H1 (cell line): ENCODE measurements at regions not wholly inside any gene's neighbourhood (a gene's known extent, or its start where the extent isn't known, plus 50 kb on each side); places are given as distances from the start of the nearest gene placed in this dataset.

ENCODE experiments used
- CTCF ChIA-PET: fragments of 300-600 bp; sonication (Branson Sonifier 250); formaldehyde crosslinking; loops from one replicate; lab custom pipeline; 2021; ENCODE audit not compliant: partially characterized antibody; lab: Charles Lee
- POLR2A ChIA-PET: fragments of 300-600 bp; sonication (Branson Sonifier 250); formaldehyde crosslinking; loops from one replicate; lab custom pipeline; 2021; ENCODE audit warnings: inconsistent platforms; ENCODE audit not compliant: partially characterized antibody; lab: Charles Lee
- DNase-seq, 2 experiments: peaks; one replicate each; pipeline versions ENCODE4 v3.0.0 to v3.0.0-alpha.2; 2010 to 2022; ENCODE audit warnings: low spot score in 2 of 2, low read depth in 1 of 2, mixed read lengths in 1 of 2
- FAIRE-seq: peaks from 2 replicates; lab custom pipeline; 2011; peaks lifted over from hg19 to GRCh38; lab: Jason Lieb, UNC
- H2AFZ ChIP-seq: 2 replicates; pipeline ENCODE4 v1.8.1; 2012; ENCODE audit warnings: low read length, inconsistent platforms
- H2AK5ac ChIP-seq: 2 replicates; pipeline ENCODE4 v1.6.1; 2013; ENCODE audit warnings: low read depth, low read length
- H2BK120ac ChIP-seq: replicated peaks from 2 replicates; pipeline ENCODE3; 2013; ENCODE audit warnings: low read depth, low read length, inconsistent platforms
- H2BK12ac ChIP-seq: 2 replicates; pipeline ENCODE4 v1.6.1; 2013; ENCODE audit warnings: low read depth, low read length
- H2BK15ac ChIP-seq: 2 replicates; pipeline ENCODE4 v1.6.1; 2013; ENCODE audit warnings: low read length
- H2BK20ac ChIP-seq: 2 replicates; pipeline ENCODE4 v1.6.1; 2013; ENCODE audit warnings: low read length
- H2BK5ac ChIP-seq: 2 replicates; pipeline ENCODE4 v1.6.1; 2013; ENCODE audit warnings: low read depth, low read length
- H3K14ac ChIP-seq: 2 replicates; pipeline ENCODE4 v1.6.1; 2013; ENCODE audit warnings: inconsistent platforms; ENCODE audit not compliant: insufficient read length
- H3K18ac ChIP-seq: 2 replicates; pipeline ENCODE4 v1.6.1; 2013; ENCODE audit warnings: low read length; ENCODE audit errors: extremely low read depth
- H3K23ac ChIP-seq: 2 replicates; pipeline ENCODE4 v1.6.1; 2013; ENCODE audit warnings: inconsistent platforms; ENCODE audit not compliant: insufficient read length
- H3K23me2 ChIP-seq: 2 replicates; pipeline ENCODE4 v1.6.1; 2013; ENCODE audit warnings: low read depth, low read length
- H3K27ac ChIP-seq: 2 replicates; pipeline ENCODE4 v1.6.1; 2011; ENCODE audit warnings: low read depth, low read length, inconsistent platforms
- H3K27me3 ChIP-seq, 4 experiments: replicated peaks in 1 of 4; 1 replicate in 1 of 4; 2 replicates in 3 of 4; pipeline versions ENCODE4 v1.6.1 to v1.8.1; 2011 to 2013; ENCODE audit warnings: low read length in 3 of 4, mild to moderate bottlenecking in 3 of 4, inconsistent platforms in 2 of 4, mixed read lengths in 2 of 4, moderate library complexity in 1 of 4; ENCODE audit not compliant: control insufficient read depth in 3 of 4, insufficient read depth in 3 of 4; ENCODE audit errors: extremely low read depth in 1 of 4
- H3K36me3 ChIP-seq, 4 experiments: 2 replicates each; pipeline versions ENCODE4 v1.6.1 to v1.8.1; 2011 to 2013; ENCODE audit warnings: mild to moderate bottlenecking in 4 of 4, low read length in 3 of 4, moderate library complexity in 2 of 4, control low read depth in 1 of 4, inconsistent platforms in 1 of 4; ENCODE audit not compliant: insufficient read depth in 4 of 4, control insufficient read depth in 2 of 4
- H3K4ac ChIP-seq: replicated peaks from 2 replicates; pipeline ENCODE3; 2013; ENCODE audit warnings: low read length, low read depth, mixed read lengths, inconsistent platforms; ENCODE audit not compliant: insufficient read length
- H3K4me1 ChIP-seq, 4 experiments: replicated peaks in 1 of 4; 1 replicate in 1 of 4; 2 replicates in 3 of 4; pipeline versions ENCODE4 v1.6.1 to v1.8.1; 2011 to 2013; ENCODE audit warnings: low read length in 3 of 4, inconsistent platforms in 2 of 4, mixed read lengths in 1 of 4; ENCODE audit not compliant: insufficient read depth in 4 of 4, control insufficient read depth in 3 of 4
- H3K4me2 ChIP-seq, 2 experiments: 2 replicates each; pipeline versions ENCODE4 v1.6.1 to v1.8.1; 2011 to 2013; ENCODE audit warnings: low read depth in 2 of 2, low read length in 2 of 2, control low read depth in 1 of 2, inconsistent platforms in 1 of 2, mild to moderate bottlenecking in 1 of 2; ENCODE audit not compliant: insufficient read depth in 1 of 2
- H3K4me3 ChIP-seq, 4 experiments: fragments of 200-600, 300-600 bp in 1 of 4; sonication (generic), shearing (Covaris generic), sonication (Bioruptor Twin) in 1 of 4; 2 replicates each; pipeline versions ENCODE4 v1.5.1 to v1.8.1; 2011 to 2016; ENCODE audit warnings: low read length in 4 of 4, low read depth in 3 of 4, control low read depth in 2 of 4, inconsistent platforms in 2 of 4, mild to moderate bottlenecking in 2 of 4, mixed read lengths in 1 of 4, moderate library complexity in 1 of 4; ENCODE audit not compliant: insufficient read depth in 2 of 4; ENCODE audit errors: extremely low read depth in 1 of 4
- H3K56ac ChIP-seq: replicated peaks from 2 replicates; pipeline ENCODE3; 2013; ENCODE audit warnings: low read depth, mild to moderate bottlenecking, mixed read lengths, low read length, inconsistent platforms; ENCODE audit not compliant: insufficient read length
- H3K79me1 ChIP-seq: 2 replicates; pipeline ENCODE4 v1.6.1; 2013; ENCODE audit warnings: low read depth, low read length, control low read depth
- H3K79me2 ChIP-seq, 2 experiments: 2 replicates each; pipeline versions ENCODE4 v1.6.1 to v1.8.1; 2012 to 2013; ENCODE audit warnings: low read length in 2 of 2, mild to moderate bottlenecking in 2 of 2, inconsistent platforms in 1 of 2; ENCODE audit not compliant: insufficient read depth in 2 of 2, control insufficient read depth in 1 of 2
- H3K9ac ChIP-seq, 4 experiments: replicated peaks in 1 of 4; 1 replicate in 1 of 4; 2 replicates in 3 of 4; pipeline versions ENCODE4 v1.6.1 to v1.8.1; 2011 to 2013; ENCODE audit warnings: low read depth in 3 of 4, low read length in 3 of 4, control low read depth in 2 of 4, mild to moderate bottlenecking in 2 of 4, moderate library complexity in 2 of 4, inconsistent platforms in 1 of 4; ENCODE audit errors: extremely low read depth in 1 of 4
- H3K9me3 ChIP-seq, 2 experiments: 2 replicates each; pipeline versions ENCODE4 v1.6.1 to v1.8.1; 2012 to 2013; ENCODE audit warnings: mild to moderate bottlenecking in 2 of 2, moderate library complexity in 2 of 2, control low read depth in 1 of 2, inconsistent platforms in 1 of 2, low read depth in 1 of 2, low read length in 1 of 2, mixed read lengths in 1 of 2; ENCODE audit not compliant: insufficient read depth in 2 of 2
- H4K20me1 ChIP-seq, 2 experiments: replicated peaks in 1 of 2; 2 replicates each; pipeline versions ENCODE3 to v1.8.1; 2011 to 2013; ENCODE audit warnings: inconsistent platforms in 2 of 2, low read length in 2 of 2, mild to moderate bottlenecking in 1 of 2; ENCODE audit not compliant: insufficient read depth in 2 of 2, control insufficient read depth in 1 of 2
- H4K5ac ChIP-seq: 2 replicates; pipeline ENCODE4 v1.6.1; 2013; ENCODE audit warnings: low read length, low read depth, mixed read lengths, inconsistent platforms; ENCODE audit not compliant: insufficient read length
- H4K8ac ChIP-seq: 2 replicates; pipeline ENCODE4 v1.8.0; 2013; ENCODE audit warnings: mild to moderate bottlenecking, moderate library complexity, low read length, inconsistent platforms; ENCODE audit not compliant: insufficient read depth; ENCODE audit errors: extremely low read depth
- H4K91ac ChIP-seq: replicated peaks from 2 replicates; pipeline ENCODE3; 2013; ENCODE audit warnings: low read length, mixed read lengths, inconsistent platforms; ENCODE audit not compliant: insufficient read length
- BCL11A ChIP-seq, 2 experiments: IDR thresholded peaks; one replicate each; pipeline ENCODE4 v1.6.1; 2011; ENCODE audit warnings: low read depth in 2 of 2, low read length in 2 of 2, mild to moderate bottlenecking in 2 of 2
- EGR1 ChIP-seq: IDR thresholded peaks from 2 replicates; pipeline ENCODE4 v1.6.1; 2011; ENCODE audit warnings: low read depth, low read length, borderline replicate concordance
- EP300 ChIP-seq, 2 experiments: IDR thresholded peaks; 1 replicate in 1 of 2; 2 replicates in 1 of 2; pipeline ENCODE4 v1.6.1; 2011 to 2012; ENCODE audit warnings: low read depth in 2 of 2, low read length in 2 of 2, mild to moderate bottlenecking in 2 of 2, borderline replicate concordance in 1 of 2, inconsistent platforms in 1 of 2, moderate library complexity in 1 of 2
- GABPA ChIP-seq: IDR thresholded peaks from 2 replicates; pipeline ENCODE4 v1.6.1; 2011; ENCODE audit warnings: mild to moderate bottlenecking, low read length, moderate library complexity, borderline replicate concordance; ENCODE audit not compliant: insufficient read depth
- GTF2F1 ChIP-seq: IDR thresholded peaks from 2 replicates; pipeline ENCODE4 v1.6.1; 2012; ENCODE audit warnings: low read depth, low read length, improper control_type of control experiment, borderline replicate concordance
- HDAC2 ChIP-seq, 2 experiments: fragments of 300-600 bp in 1 of 2; sonication (generic) in 1 of 2; IDR thresholded peaks; 2 replicates each; pipeline ENCODE4 v1.6.1; 2011 to 2012; ENCODE audit warnings: low read depth in 2 of 2, low read length in 2 of 2, mild to moderate bottlenecking in 2 of 2, moderate library complexity in 2 of 2, borderline replicate concordance in 1 of 2, inconsistent platforms in 1 of 2
- POU5F1 ChIP-seq: IDR thresholded peaks from 2 replicates; pipeline ENCODE4 v1.6.1; 2011; ENCODE audit warnings: low read depth, mild to moderate bottlenecking, low read length, moderate library complexity
- RNF2 ChIP-seq: fragments of 200-900, 300-1000 bp; sonication (generic); IDR thresholded peaks from 2 replicates; pipeline ENCODE4 v1.7.1; 2016; ENCODE audit warnings: borderline replicate concordance, low read depth, mild to moderate bottlenecking, antibody characterized with exemption, low read length; ENCODE audit not compliant: poor library complexity, severe bottlenecking; ENCODE audit errors: missing control alignments
- SIX5 ChIP-seq: IDR thresholded peaks from 2 replicates; pipeline ENCODE4 v1.6.1; 2011; ENCODE audit warnings: mild to moderate bottlenecking, low read depth, low read length
- SP2 ChIP-seq: IDR thresholded peaks from 2 replicates; pipeline ENCODE4 v1.6.1; 2012; ENCODE audit warnings: mild to moderate bottlenecking, low read length, inconsistent platforms
- TAF7 ChIP-seq: optimal IDR thresholded peaks from 2 replicates; pipeline ENCODE3; 2011; ENCODE audit warnings: low read depth, mild to moderate bottlenecking, inconsistent platforms, low read length, moderate library complexity, borderline replicate concordance
- WGBS, 2 experiments: shearing (Covaris generic) in 1 of 2; methylation state at CpG; one replicate each; pipeline versions ENCODE4 v1.1.6 to v1.1.7; 2013 to 2015; ENCODE audit warnings: low lambda C conversion rate in 2 of 2, mixed read lengths in 2 of 2, inconsistent platforms in 1 of 2, low coverage in 1 of 2, missing lambda C conversion rate in 1 of 2; ENCODE audit not compliant: insufficient replicate concordance in 2 of 2, insufficient coverage in 1 of 2, insufficient read length in 1 of 2; ENCODE audit errors: extremely low coverage in 1 of 2, missing lambda C conversion rate in 1 of 2; 5-methylcytosine and 5-hydroxymethylcytosine counted together
- TF ChIP-seq, protein P1 (sequence below): IDR thresholded peaks from 2 replicates; pipeline ENCODE4 v1.6.1; 2012; ENCODE audit warnings: low read length, inconsistent platforms

DNA sequence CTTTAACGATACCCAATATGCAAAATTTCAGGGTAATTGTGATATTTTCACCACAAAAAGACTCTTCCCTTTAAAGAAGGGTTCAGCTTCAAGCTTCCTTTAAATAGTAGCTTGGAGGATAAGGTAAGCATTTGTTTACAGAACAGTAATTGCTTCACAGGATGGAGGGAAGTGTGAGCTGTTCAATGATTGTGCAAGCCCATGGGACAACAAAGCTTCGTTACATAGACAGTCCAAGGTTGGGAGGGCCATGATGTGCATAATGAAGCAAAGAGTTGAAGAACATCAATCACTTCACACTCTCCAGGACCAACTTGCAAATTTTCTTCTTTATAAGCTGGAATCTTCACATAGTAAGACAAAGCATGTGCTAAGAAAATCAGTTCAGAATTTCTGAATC, 145.0 kb upstream of the ASIC2 start:
- H3K4me3 ChIP-seq, result no peak overlapping the region
- ChIA-PET CTCF (interaction anchor here (0.9 kb wide), 2 partner anchors 82 to 178 kb away, joined by 3 read pairs; no protein-coding TSS in a partner anchor), POLR2A (no interaction called here)
- H2BK15ac ChIP-seq, result no peak overlapping the region
- no peak overlapping the region for H4K5ac ChIP-seq
- H3K23ac ChIP-seq, result no peak overlapping the region
- no peak overlapping the region for H2BK120ac ChIP-seq
- no peaks in the 10 kb centered on the region for H3K79me1 ChIP-seq
- H3K9ac ChIP-seq, result no peak overlapping the region
- H3K23me2 ChIP-seq, result no peaks in the 10 kb centered on the region
- H4K8ac ChIP-seq, result no peak overlapping the region
- peaks cover 0 to 3% of the 10 kb centered on the region in 2 experiments; a peak in 2 of 4 replicates for H3K9me3 ChIP-seq
- H2BK12ac ChIP-seq, result no peak overlapping the region
- no peak for DNase-seq
- H2BK20ac ChIP-seq, result no peak overlapping the region
- no peak overlapping the region for H4K91ac ChIP-seq
- no peak overlapping the region for H3K4me2 ChIP-seq
- H4K20me1 ChIP-seq, result no peaks in the 10 kb centered on the region
- H3K56ac ChIP-seq, result no peak overlapping the region
- WGBS, 2 experiments, result 100% methylated on average over 2 of the region's 2 CpGs; no CpG with 5 or more reads in 1 of the 2 experiments
- no peaks in the 10 kb centered on the region for H3K36me3 ChIP-seq
- H3K79me2 ChIP-seq, result no peaks in the 10 kb centered on the region
- no peak overlapping the region for H3K4ac ChIP-seq
- no peak for FAIRE-seq
- no peak overlapping the region for H3K14ac ChIP-seq
- H2AK5ac ChIP-seq, result no peak overlapping the region
- no peaks in the 10 kb centered on the region for H3K4me1 ChIP-seq
- H3K27me3 ChIP-seq, result no peaks in the 10 kb centered on the region
- no peak overlapping the region for H3K27ac ChIP-seq
- no peak overlapping the region for H3K18ac ChIP-seq
- no peak overlapping the region for H2AFZ ChIP-seq
- no peak overlapping the region for H2BK5ac ChIP-seq
- TF ChIP-seq GTF2F1, result no peak
- TF ChIP-seq SIX5, result no peak
- TF ChIP-seq SP2, result no peak
- no peak for TF ChIP-seq RNF2
- TF ChIP-seq, protein P1, sequence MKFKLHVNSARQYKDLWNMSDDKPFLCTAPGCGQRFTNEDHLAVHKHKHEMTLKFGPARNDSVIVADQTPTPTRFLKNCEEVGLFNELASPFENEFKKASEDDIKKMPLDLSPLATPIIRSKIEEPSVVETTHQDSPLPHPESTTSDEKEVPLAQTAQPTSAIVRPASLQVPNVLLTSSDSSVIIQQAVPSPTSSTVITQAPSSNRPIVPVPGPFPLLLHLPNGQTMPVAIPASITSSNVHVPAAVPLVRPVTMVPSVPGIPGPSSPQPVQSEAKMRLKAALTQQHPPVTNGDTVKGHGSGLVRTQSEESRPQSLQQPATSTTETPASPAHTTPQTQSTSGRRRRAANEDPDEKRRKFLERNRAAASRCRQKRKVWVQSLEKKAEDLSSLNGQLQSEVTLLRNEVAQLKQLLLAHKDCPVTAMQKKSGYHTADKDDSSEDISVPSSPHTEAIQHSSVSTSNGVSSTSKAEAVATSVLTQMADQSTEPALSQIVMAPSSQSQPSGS, result no peak
- no peak for TF ChIP-seq EP300 (IDR thresholded peaks at IDR 0.05; ENCODE audit: borderline replicate concordance in 1 of 2, low read depth in 2 of 2, low read length in 2 of 2)
- TF ChIP-seq POU5F1, result no peak
- no peak for TF ChIP-seq GABPA
- TF ChIP-seq EGR1, result no peak
- no peak for TF ChIP-seq HDAC2 (IDR thresholded peaks at IDR 0.05; ENCODE audit: borderline replicate concordance in 1 of 2, low read depth in 2 of 2, low read length in 2 of 2)
- TF ChIP-seq BCL11A (IDR thresholded peaks at IDR 0.05; ENCODE audit: low read depth in 2 of 2, low read length in 2 of 2), result no peak
- no peak for TF ChIP-seq TAF7
